GM18951 (cell line): ENCODE measurements at regions not wholly inside any gene's neighbourhood (a gene's known extent, or its start where the extent isn't known, plus 50 kb on each side); places are given as distances from the start of the nearest gene placed in this dataset.
"Not testable (repeated sequence)": the region's sequence is repeated elsewhere in the genome, so short reads cannot be mapped to it uniquely, and the experiment has no call there.

Experiments
- POLR2A ChIP-seq: IDR thresholded peaks from 4 replicates; pipeline ENCODE4 v1.6.1; 2011; ENCODE audit warnings: mild to moderate bottlenecking; ENCODE audit not compliant: insufficient read length, insufficient read depth; ENCODE audit errors: extremely low read depth
- in situ Hi-C: fragments of 300-500 bp; cut with MboI; formaldehyde crosslinking; loops from one replicate; pipeline ENCODE4 v1.12.0; 2022; ENCODE audit warnings: low sequenced_read_pairs, mixed read lengths, inconsistent platforms; ENCODE audit not compliant: unreplicated experiment

GRCh38 chr9:124116683-124117363 lies 105.3 kb downstream of the LHX2 start:
- TF ChIP-seq POLR2A: no peak
- in situ Hi-C loops: loop anchor here (5.0 kb wide), 1 partner anchor 205 kb away; no protein-coding TSS in a partner anchor

DNA sequence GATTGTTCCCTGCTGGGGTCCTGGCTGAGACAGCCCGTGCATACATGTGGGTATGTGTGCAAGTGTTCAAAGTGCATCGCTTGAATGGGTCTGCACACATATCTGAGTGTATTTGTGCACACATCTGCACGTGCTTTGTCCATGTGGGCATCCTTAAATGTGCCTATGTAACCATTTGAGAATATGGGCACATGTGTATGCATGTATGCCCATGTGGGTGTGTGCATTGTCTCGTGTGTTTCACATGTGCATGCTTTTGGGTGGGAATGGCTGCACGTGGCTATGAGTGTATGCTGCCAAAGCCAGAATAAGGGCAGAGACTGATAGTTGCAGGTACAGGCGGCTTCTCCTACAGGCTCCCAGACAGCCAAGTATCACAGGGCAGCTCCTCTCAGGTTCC lies 107.3 kb downstream of the LHX2 start:
- no peak for TF ChIP-seq POLR2A
- in situ Hi-C loops: loop anchor here (5.0 kb wide), 1 partner anchor 203 kb away; no protein-coding TSS in a partner anchor

DNA sequence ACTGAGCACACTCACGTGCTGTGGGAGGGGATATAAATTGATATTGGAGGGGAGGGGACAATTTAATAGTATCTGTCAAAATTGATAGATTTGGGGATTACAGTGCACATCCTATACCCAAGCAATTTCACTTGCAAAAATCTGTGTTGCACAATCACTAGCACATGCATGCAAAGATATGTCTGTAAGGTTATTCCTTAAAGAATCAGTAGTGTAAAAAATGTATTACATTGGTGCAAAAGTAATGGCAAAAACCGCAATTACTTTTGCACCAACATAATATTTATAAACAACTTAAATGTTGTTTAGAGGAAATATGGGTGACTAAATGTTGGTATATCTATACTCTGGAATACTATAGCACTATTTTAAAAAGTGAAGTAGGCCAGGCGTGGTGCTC lies 108.7 kb downstream of the LHX2 start:
- in situ Hi-C loops: no loop called here
- no peak for TF ChIP-seq POLR2A

DNA sequence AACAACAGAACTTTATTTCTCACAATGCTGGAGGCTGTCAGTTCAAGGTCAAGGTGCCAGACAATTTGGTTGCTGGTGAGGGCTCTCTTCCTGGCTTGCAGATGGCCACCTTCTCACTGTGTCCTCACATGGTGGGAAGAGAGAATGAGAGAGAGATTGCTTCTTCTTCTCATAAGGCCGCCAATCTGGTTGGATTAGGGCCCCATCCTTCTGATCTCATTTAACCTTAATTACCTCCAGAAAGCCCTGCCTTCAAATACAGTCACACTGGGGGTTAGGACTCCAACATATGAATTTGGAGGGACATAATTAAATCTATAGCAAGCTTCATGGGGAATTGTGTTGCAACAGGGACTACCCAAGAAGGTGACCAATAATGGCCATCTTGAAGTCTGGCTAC lies 110.2 kb downstream of the LHX2 start:
- in situ Hi-C loops: no loop called here
- TF ChIP-seq POLR2A: no peak

DNA sequence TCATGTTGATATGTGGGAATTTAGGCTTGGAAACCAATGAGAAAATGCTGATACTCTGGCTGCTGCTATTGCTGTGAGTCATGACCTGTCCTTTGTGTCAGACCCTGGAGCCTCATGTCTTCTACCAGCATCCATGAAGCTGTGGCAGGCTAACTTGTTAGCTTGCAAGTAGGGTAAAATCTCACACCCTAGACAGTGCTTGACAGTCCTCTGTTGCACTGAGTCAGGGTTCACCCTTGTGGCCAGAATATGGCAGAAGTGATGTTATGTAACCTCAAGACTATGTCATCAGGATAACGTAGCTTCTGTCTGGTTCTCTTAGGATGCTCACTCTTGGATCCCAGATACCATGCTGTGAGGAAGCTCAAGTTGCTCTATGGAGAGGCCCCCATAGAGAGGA lies 110.8 kb downstream of the LHX2 start:
- no peak for TF ChIP-seq POLR2A
- in situ Hi-C loops: no loop called here

DNA sequence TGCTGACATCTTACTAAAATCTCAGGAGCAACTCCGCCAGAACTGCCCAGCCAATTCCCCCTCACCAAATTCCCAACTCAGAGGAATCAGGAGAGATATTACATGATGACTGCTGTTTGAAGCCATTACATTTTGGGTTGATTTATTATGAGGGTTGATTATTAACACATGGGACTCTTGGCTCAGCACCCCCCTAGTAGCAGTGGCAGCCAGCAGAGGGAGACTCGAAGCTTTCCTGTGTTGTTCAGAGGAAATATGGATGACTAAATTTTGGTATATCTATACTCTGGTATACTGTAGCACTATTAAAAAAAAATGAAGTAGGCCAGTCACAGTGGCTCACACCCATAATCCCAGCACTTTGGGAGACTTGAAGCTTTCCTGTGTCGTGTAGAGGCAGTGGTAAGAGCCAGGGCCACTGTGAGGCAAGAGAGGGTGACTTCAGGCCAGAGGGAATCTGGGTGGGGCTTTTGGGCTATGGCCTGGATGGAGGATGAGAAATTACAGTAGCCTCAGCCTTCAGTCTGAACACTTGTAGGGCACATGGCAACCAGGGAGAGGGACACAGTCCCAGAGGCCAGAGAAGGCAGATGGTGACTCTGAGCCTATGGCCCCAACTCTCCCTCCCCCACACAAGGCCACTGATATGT lies 111.4 kb downstream of the LHX2 start:
- in situ Hi-C loops: no loop called here
- no peak for TF ChIP-seq POLR2A

DNA sequence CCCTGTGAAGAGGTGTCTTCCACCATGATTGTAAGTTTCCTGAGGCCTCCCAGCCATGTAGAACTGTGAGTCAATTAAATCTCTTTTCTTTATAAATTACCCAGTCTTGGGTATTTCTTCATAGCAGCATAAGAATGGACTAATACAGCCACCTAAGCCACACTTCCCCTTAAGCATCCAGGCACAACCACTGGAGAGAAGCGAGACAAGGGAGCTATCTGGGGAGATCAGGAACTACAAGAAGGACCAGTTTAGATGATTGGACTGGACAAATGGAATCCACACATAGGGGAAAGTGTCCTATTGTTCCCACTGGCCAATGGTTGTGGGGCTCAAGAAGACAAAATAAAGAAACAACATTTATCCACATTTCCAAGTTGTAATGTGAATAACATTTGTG lies 112.1 kb downstream of the LHX2 start:
- in situ Hi-C loops: not testable (repeated sequence)

DNA sequence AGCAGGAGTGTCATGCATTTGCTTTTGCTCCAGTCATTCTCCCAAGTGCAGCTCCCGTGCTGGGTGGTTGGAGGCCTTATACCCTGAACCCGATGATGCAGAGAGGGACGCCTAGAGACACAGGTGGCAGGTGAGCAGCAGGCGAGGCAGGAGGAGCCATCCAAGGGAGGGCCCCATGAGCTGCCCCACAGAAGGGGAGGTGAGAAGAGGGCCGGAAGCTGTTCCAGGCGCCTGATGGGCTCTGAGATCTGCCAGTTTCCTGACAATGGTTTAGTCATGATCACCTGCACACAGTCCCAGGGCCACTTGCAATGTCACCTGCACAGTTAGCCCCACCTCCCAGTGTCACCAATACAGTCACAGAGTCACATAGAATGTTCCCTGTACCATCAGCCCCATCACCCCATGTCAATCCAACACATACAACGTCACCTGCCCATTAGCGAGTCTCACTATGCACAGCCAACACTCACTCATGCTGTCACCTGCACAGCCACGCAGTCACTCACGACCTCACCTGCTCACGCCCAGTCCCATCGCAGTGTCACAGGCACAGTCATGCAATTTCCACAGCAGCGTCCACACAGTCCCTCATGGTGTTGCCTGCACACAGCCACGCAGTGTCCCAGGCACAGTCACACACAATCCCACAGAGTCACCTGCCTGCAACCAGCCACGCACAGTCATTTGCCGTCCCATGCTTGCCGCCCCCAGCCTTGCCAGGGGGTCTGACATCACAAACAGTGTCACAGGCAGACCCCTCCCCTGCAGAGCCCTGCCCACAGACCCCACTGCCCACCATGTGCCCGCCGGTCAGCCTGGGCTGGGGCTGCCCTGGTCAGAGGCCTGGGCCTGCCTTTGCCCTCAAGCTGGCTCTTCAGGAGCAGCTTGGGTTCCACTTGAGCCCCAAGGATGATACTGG lies 113.4 kb downstream of the LHX2 start:
- TF ChIP-seq POLR2A: no peak
- in situ Hi-C loops: no loop called here

- TF ChIP-seq POLR2A: no peak
- in situ Hi-C loops: no loop called here
Observed at GRCh38 chr9:124125651-124125977, 114.0 kb downstream of the LHX2 start.

DNA sequence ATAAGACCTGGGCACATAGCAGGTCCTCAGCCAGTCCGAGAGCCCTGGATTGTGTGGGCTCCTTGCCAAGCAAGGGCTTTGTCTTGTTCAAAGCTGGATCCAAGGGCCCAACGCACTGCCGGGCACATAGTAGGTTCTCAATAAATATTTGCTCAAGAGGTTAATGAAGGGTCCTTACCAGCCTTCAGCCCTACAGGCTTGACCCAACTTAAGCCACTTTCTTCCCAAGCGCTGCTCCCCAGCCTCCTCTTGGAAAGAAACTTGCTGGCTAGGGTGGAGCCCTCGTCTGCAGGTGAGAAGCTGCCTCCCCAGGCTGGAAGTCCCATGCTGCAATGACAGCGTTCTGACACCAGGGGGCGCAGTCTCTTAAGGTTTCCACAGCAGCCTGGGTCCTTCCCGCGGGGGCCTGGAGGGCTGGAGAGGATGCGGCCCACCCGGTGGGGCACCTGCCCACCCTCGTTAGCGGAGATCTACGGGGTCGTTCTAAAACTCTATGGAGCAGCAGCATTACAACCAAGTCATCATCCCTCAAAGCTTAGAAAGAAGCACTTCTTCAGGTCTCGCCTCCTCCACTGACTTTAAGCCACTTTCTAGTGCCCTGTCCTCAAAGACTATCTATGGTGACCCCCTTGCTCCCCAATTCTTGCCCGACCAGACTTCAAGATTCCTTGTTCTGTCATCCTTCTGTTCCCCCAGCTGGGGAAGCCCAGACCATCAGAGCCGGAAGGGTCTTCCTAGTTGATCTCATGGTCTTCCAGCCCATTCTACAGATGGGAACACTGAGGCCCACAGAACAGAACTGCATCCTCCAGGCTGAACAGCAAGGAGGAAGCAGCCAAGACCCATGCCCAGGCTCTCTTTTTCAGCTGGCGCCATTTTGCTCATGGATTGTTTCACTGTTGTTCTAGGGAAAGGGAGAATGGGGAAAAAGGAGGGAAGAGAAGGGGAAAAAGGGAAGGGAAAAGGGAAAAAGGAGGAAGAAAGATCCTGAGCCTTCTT lies 115.4 kb downstream of the LHX2 start:
- no peak for TF ChIP-seq POLR2A

DNA sequence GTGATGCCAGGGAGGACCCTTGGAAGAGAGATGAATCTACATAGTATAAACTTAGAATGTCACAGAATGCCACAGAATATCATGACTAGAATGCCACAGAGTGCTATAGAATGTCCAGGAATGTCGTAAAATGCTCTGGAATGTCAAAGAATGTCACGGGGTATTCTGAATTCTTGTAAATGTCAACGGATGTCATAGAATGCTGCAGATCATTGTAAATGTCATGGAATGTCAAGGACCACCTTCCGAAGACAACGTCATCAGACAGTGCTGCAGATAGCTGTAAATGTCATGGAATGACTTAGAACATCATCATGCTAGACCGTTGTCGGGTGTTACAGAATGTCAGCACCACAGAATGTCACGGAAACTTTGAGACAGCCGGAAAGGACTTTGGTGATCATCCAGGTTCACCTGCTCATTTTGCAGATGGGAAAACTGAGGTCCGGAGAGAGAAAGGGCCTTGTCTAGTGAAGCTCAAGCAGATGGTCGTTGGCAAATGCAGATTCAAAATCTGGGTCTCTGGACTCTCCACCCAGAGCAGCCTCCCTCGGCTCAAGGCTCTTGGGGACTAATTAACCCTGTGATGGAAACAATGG lies 117.1 kb downstream of the LHX2 start:
- in situ Hi-C loops: no loop called here
- no peak for TF ChIP-seq POLR2A

More for the DNA sequence above, 115.4 kb downstream of the LHX2 start:
- in situ Hi-C loops: no loop called here

GRCh38 chr9:124130277-124131075 lies 118.9 kb downstream of the LHX2 start:
- in situ Hi-C loops: loop anchor here (10.0 kb wide), 1 partner anchor 144 kb away; no protein-coding TSS in a partner anchor
- TF ChIP-seq POLR2A: no peak

- in situ Hi-C loops: loop anchor here (10.0 kb wide), 1 partner anchor 143 kb away; no protein-coding TSS in a partner anchor
Observed at GRCh38 chr9:124131518-124131917, 120.0 kb downstream of the LHX2 start.
